ENCODE measurements at regions not wholly inside any gene's neighbourhood (a gene's known extent, or its start where the extent isn't known, plus 50 kb on each side); places are given as distances from the start of the nearest gene placed in this dataset.

- no peak for TF ChIP-seq MAFK (IDR thresholded peaks at IDR 0.05; ENCODE audit: low read depth, low read length)
- TF ChIP-seq POLR2A (IDR thresholded peaks at IDR 0.05; ENCODE audit: control extremely low read depth in 1 of 2, low read depth in 2 of 2, low read length in 2 of 2): no peak
- TF ChIP-seq POLR2AphosphoS5 (IDR thresholded peaks at IDR 0.05; ENCODE audit: low read depth, low read length): no peak
- TF ChIP-seq, protein P1, sequence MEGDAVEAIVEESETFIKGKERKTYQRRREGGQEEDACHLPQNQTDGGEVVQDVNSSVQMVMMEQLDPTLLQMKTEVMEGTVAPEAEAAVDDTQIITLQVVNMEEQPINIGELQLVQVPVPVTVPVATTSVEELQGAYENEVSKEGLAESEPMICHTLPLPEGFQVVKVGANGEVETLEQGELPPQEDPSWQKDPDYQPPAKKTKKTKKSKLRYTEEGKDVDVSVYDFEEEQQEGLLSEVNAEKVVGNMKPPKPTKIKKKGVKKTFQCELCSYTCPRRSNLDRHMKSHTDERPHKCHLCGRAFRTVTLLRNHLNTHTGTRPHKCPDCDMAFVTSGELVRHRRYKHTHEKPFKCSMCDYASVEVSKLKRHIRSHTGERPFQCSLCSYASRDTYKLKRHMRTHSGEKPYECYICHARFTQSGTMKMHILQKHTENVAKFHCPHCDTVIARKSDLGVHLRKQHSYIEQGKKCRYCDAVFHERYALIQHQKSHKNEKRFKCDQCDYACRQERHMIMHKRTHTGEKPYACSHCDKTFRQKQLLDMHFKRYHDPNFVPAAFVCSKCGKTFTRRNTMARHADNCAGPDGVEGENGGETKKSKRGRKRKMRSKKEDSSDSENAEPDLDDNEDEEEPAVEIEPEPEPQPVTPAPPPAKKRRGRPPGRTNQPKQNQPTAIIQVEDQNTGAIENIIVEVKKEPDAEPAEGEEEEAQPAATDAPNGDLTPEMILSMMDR (IDR thresholded peaks at IDR 0.05; ENCODE audit: control extremely low read depth in 1 of 3, insufficient read depth in 1 of 3, low read depth in 1 of 3, low read length in 3 of 3): no peak
- no peak for TF ChIP-seq EP300 (IDR thresholded peaks at IDR 0.05; ENCODE audit: borderline replicate concordance in 1 of 2, low read depth in 2 of 2, low read length in 2 of 2)
- TF ChIP-seq PHF8 (conservative IDR thresholded peaks at IDR 0.05; ENCODE audit: low read depth, low read length): no peak
- TF ChIP-seq CHD2 (IDR thresholded peaks at IDR 0.05; ENCODE audit: low read length): no peak
- TF ChIP-seq JUN (IDR thresholded peaks at IDR 0.05; ENCODE audit: low read depth, low read length): no peak
- no peak for TF ChIP-seq GTF2F1 (IDR thresholded peaks at IDR 0.05; ENCODE audit: borderline replicate concordance, low read depth, low read length)
- TF ChIP-seq BCL11A (IDR thresholded peaks at IDR 0.05; ENCODE audit: low read depth in 2 of 2, low read length in 2 of 2): no peak
These were observed 334.1 kb upstream of the MYT1L start for GRCh38 chr2:2664989-2665833.

Data from H1 (cell line).